GM18861 (cell line): ENCODE measurements at regions not wholly inside any gene's neighbourhood (a gene's known extent, or its start where the extent isn't known, plus 50 kb on each side); places are given as distances from the start of the nearest gene placed in this dataset.
"Not testable (repeated sequence)": the region's sequence is repeated elsewhere in the genome, so short reads cannot be mapped to it uniquely, and the experiment has no call there.

Source experiments
- ATAC-seq: cut with Tn5 transposase; IDR thresholded peaks from one replicate; pipeline ENCODE4 v1.9.1; 2021; ENCODE audit not compliant: unreplicated experiment

- ATAC-seq, result no peak
These were observed 790.8 kb upstream of the NUDT12 start for GRCh38 chr5:104353371-104353770.

GRCh38 chr5:104352954-104353353 is 790.4 kb upstream of the NUDT12 start:
- no peak for ATAC-seq

GRCh38 chr5:104347119-104347708 is 784.6 kb upstream of the NUDT12 start:
- ATAC-seq, result no peak

DNA sequence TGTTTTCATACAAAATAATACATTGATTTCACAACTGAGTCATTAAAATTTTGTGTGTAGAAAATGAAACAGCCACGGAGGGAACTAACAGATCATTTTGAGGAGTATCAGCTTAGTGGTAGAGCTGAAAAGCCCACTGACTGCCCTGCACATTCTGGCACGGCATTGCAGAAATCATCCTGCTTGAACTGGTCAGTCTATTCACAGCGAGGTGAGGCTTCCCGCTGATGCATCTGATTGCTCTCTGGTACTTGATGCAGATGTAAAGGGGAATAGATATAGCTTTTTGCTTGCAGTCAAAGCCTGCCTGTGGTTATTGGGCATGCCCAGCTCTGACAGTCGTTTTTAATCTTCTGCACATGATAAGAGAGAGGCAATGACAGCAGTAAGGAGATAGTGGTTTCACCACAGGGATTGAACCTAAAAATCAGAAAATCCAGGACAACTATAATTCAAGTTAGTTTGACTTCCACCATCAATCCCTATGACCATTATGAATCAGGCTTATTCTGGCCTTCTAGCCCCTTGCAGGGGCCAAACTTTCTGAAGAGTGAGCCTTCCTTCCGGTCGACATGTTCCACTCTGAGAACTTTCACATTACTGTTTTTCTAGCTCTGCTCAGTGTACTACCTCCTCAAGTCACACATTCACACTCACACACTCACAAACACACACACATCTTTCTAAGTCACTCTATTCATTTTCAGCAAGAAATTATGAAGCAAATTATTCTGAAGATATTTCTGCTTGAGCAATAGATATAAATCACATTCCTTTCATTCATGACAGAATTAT is 782.8 kb upstream of the NUDT12 start:
- no peak for ATAC-seq

GRCh38 chr5:104344809-104345208 is 782.2 kb upstream of the NUDT12 start:
- no peak for ATAC-seq

DNA sequence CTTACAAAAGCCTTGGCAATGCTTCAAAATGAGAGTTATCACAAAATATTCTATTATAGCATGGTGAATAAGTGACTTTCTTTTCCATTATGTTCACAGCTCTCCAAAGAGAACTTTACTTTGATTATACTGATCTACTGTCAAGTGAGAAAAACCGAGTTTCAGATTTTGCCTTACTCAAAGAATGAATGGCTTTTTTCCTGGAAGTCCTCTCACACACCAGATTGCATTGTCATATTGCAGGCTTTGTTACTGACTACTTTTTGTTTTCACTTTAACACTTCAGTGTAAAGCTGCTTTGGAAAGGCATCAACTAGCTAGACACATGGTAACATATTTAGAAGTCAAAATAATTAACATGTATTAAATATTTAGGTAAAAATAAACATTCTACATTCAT is 765.2 kb upstream of the NUDT12 start:
- ATAC-seq, result no peak

DNA sequence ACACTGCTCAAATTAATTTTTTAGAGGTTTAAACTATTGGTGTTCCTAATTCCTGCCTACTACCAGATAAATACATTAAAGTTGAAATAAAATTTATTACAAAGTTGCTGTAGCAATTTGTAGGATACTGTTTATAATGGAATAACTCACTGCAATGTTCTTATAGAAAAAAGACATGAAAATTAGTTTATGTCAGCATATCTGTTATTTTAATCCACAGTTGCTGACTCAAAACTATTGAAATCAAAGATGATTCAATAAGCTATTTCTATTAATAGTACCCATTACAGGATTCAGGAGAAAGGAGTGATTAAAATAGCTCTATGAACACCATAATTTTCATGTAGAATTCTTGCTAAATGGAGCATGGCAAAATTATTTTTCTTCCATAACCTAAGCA is 764.4 kb upstream of the NUDT12 start:
- ATAC-seq, result no peak

DNA sequence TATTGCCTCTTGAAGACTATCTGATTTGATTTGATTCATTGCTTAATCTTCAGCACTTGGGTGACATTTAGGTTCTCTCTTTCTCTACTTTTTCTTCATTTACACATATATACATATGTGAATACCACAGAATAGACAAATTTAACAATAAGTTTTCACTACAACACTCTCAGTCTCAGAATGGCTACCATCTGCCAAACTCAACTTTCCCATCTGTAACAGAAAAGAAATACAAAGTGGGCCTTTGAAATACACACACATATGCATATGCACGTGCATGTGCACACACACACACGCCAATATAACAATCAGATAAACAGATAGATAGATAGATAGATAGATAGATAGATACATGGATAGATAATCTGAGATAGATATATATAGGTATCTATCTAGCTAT is 762.8 kb upstream of the NUDT12 start:
- no peak for ATAC-seq

- ATAC-seq, result not testable (repeated sequence)
These were observed 754.1 kb upstream of the NUDT12 start for GRCh38 chr5:104316676-104317075.

- ATAC-seq, result no peak
These were observed 749.9 kb upstream of the NUDT12 start for GRCh38 chr5:104312481-104312880.

GRCh38 chr5:104305602-104306001 is 743.0 kb upstream of the NUDT12 start:
- ATAC-seq, result no peak

DNA sequence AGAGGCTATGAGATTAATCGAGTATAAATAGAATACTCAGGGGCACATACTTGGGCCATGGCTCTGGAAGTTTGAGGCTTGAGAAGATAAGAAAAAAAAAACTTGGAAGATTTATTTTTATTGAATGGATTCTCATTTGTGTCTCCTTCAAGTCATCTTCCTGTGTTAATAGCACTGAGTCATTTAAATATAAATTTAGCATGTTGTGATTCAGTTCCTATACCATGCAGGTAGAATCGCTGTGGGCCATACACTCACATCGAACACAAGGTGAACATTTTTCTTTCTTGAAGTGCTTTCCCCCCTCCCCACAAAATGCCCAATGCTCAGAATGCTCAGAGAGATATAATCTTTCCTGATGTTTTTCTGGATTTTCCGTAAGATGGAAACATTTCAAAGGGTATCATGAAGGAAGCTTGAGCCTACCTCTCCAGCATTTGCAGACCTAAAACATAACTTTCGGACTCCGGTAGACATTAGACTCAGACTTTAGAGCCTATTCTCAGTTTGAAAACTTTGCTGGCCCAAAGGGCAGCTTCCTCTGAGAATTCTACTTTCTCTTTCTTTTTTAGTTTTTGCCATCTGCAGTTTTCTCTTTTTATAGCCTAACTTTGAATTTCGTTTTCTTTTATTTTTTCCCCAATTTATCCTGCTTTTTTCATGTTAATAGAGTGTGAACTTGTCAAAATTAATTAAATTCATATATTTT is 737.6 kb upstream of the NUDT12 start:
- ATAC-seq, result no peak

DNA sequence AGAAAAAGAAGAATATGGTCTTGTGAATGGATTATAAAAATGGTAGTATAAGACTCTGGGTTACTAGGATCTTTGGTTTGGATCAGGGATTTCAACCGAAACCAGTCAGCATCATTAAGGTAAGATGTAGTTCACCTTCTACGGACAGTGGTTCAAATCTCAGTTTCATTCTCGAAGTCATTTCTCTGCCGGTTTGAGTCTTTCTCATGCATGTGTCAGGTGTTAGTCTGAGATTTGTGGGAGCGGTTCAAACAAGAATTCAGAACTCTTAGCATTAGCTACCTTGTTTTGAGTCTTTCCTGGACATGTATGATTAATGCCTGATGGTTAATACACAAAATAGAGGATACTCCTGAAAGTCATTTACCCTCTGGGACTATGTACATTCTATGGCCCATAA is 735.9 kb upstream of the NUDT12 start:
- no peak for ATAC-seq

DNA sequence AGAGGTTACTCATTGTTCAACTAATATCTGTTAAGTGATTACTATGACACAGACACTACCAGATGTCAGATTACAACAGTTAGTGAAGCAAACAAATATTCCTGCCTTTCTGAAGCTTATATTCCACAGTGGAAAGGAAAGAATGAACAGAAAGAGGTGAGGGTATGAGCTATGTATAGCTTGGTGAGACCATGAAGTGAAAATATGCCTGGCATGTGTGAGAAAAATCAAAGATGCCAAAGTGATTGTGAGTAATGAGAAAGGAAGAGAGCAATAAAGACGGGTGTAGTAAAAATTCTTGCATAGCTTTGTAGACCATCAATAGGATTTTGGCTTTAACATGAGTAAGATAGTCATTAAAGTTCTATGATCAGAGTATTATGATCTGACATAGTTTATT is 734.5 kb upstream of the NUDT12 start:
- ATAC-seq, result no peak

DNA sequence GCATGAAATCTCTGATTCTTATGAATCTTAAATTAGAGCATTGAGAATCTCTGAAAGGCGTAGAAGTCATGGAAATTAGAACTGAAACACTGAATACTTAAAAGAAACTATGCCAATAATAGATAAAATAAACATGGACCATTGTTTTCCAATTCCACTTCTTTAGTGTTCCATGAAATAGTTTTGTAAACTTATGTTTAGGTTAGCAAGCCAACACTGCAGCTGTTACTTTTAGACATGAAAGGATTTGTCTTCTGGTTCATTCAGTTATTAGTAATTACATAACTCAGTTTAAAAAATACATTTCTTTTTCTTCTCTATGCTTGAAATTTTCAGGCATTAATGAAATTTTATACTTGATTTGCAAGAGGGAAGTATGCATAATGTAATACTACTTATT is 733.4 kb upstream of the NUDT12 start:
- no peak for ATAC-seq

GRCh38 chr5:104283136-104283535 is 720.5 kb upstream of the NUDT12 start:
- ATAC-seq, result no peak

DNA sequence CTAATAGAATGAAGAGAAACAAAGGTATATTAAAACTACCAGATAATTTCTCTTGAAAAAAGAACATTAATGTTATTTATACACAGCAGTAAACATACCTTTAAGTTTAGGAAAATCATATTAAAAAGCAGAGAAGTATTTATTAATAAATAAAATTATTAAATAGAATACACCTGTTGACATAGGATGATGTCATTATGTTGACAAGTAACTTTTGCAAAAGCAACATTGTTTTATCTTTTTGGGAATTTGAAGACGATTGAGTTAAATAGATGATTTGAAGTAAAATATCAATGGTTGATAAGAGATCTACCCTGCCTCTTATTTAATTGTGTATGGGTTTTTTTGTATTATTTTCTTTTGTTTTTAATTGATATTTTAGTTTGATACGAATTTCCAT is 711.1 kb upstream of the NUDT12 start:
- no peak for ATAC-seq

GRCh38 chr5:104267320-104268015 is 704.9 kb upstream of the NUDT12 start:
- no peak for ATAC-seq

- ATAC-seq, result no peak
These were observed 703.6 kb upstream of the NUDT12 start for GRCh38 chr5:104266161-104266560.

- no peak for ATAC-seq
These were observed 703.0 kb upstream of the NUDT12 start for GRCh38 chr5:104265531-104266140.

- no peak for ATAC-seq
These were observed 684.7 kb upstream of the NUDT12 start for GRCh38 chr5:104247260-104247659.
